ENCODE measurements at regions not wholly inside any gene's neighbourhood (a gene's known extent, or its start where the extent isn't known, plus 50 kb on each side); places are given as distances from the start of the nearest gene placed in this dataset.

GRCh38 chr10:123377883-123378282 lies 223.7 kb downstream of the BUB3 start:
- TF ChIP-seq EZH2 (IDR thresholded peaks at IDR 0.05; ENCODE audit: insufficient read depth, poor library complexity, severe bottlenecking) = no peak
- TF ChIP-seq EZH2phosphoT487 (IDR thresholded peaks at IDR 0.05; ENCODE audit: insufficient read depth, low read depth) = no peak

Measured in GM23248 (cell line).